ENCODE measurements at regions not wholly inside any gene's neighbourhood (a gene's known extent, or its start where the extent isn't known, plus 50 kb on each side); places are given as distances from the start of the nearest gene placed in this dataset.

- Histone ChIP-seq H3K27me3 (ENCODE audit: insufficient read depth, low read length, poor library complexity, severe bottlenecking) (no peaks in the 10 kb centered on the region), H3K36me3 (ENCODE audit: insufficient read depth, low read length) (no peaks in the 10 kb centered on the region), H2AFZ (ENCODE audit: low read length) (no peak overlapping the region), H3K9ac (ENCODE audit: low read depth, low read length, poor library complexity, severe bottlenecking) (no peak overlapping the region), H3K4me3 (ENCODE audit: low read length, poor library complexity, severe bottlenecking) (no peak overlapping the region), H3K9me2 (replicated peaks; ENCODE audit: low read depth, low read length) (no peaks in the 10 kb centered on the region), H3K4me2 (ENCODE audit: low read depth, low read length, poor library complexity, severe bottlenecking) (no peak overlapping the region), H4K20me1 (ENCODE audit: insufficient read depth, low read length, poor library complexity, severe bottlenecking) (no peaks in the 10 kb centered on the region), H3K9me3 (ENCODE audit: insufficient read depth, low read depth, low read length) (no peaks in the 10 kb centered on the region), H3F3A (ENCODE audit: low read depth) (no peaks in the 10 kb centered on the region), H3K4me1 (ENCODE audit: insufficient read depth, low read length, poor library complexity, severe bottlenecking) (no peaks in the 10 kb centered on the region), H3K79me2 (ENCODE audit: insufficient read depth, low read length) (no peaks in the 10 kb centered on the region)
- TF ChIP-seq, protein P1, sequence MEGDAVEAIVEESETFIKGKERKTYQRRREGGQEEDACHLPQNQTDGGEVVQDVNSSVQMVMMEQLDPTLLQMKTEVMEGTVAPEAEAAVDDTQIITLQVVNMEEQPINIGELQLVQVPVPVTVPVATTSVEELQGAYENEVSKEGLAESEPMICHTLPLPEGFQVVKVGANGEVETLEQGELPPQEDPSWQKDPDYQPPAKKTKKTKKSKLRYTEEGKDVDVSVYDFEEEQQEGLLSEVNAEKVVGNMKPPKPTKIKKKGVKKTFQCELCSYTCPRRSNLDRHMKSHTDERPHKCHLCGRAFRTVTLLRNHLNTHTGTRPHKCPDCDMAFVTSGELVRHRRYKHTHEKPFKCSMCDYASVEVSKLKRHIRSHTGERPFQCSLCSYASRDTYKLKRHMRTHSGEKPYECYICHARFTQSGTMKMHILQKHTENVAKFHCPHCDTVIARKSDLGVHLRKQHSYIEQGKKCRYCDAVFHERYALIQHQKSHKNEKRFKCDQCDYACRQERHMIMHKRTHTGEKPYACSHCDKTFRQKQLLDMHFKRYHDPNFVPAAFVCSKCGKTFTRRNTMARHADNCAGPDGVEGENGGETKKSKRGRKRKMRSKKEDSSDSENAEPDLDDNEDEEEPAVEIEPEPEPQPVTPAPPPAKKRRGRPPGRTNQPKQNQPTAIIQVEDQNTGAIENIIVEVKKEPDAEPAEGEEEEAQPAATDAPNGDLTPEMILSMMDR (conservative IDR thresholded peaks at IDR 0.05; ENCODE audit: low read length): no peak
- no peak for TF ChIP-seq EZH2phosphoT487 (IDR thresholded peaks at IDR 0.05; ENCODE audit: borderline replicate concordance)
Measured at GRCh38 chr2:150376553-150377335, 110.7 kb downstream of the RND3 start.

GRCh38 chr2:150375333-150375732 lies 112.1 kb downstream of the RND3 start:
- no peak overlapping the region for H3K9ac ChIP-seq (ENCODE audit: low read depth, low read length, poor library complexity, severe bottlenecking)
- no peaks in the 10 kb centered on the region for H4K20me1 ChIP-seq (ENCODE audit: insufficient read depth, low read length, poor library complexity, severe bottlenecking)
- no peaks in the 10 kb centered on the region for H3K79me2 ChIP-seq (ENCODE audit: insufficient read depth, low read length)
- H2AFZ ChIP-seq (ENCODE audit: low read length): no peak overlapping the region
- H3K9me3 ChIP-seq (ENCODE audit: insufficient read depth, low read depth, low read length): no peaks in the 10 kb centered on the region
- no peak for TF ChIP-seq EZH2phosphoT487 (IDR thresholded peaks at IDR 0.05; ENCODE audit: borderline replicate concordance)
- TF ChIP-seq, protein P1 (conservative IDR thresholded peaks at IDR 0.05; ENCODE audit: low read length): no peak
- H3K4me2 ChIP-seq (ENCODE audit: low read depth, low read length, poor library complexity, severe bottlenecking): no peak overlapping the region
- no peaks in the 10 kb centered on the region for H3K4me1 ChIP-seq (ENCODE audit: insufficient read depth, low read length, poor library complexity, severe bottlenecking)
- H3K27me3 ChIP-seq (ENCODE audit: insufficient read depth, low read length, poor library complexity, severe bottlenecking): no peaks in the 10 kb centered on the region
- no peaks in the 10 kb centered on the region for H3F3A ChIP-seq (ENCODE audit: low read depth)
- no peaks in the 10 kb centered on the region for H3K36me3 ChIP-seq (ENCODE audit: insufficient read depth, low read length)
- H3K4me3 ChIP-seq (ENCODE audit: low read length, poor library complexity, severe bottlenecking): no peak overlapping the region
- no peaks in the 10 kb centered on the region for H3K9me2 ChIP-seq (replicated peaks; ENCODE audit: low read depth, low read length)

GRCh38 chr2:150374492-150374891 lies 113.0 kb downstream of the RND3 start:
- H3K9me3 ChIP-seq (ENCODE audit: insufficient read depth, low read depth, low read length): no peaks in the 10 kb centered on the region
- TF ChIP-seq, protein P1 (conservative IDR thresholded peaks at IDR 0.05; ENCODE audit: low read length): no peak
- no peak for TF ChIP-seq EZH2phosphoT487 (IDR thresholded peaks at IDR 0.05; ENCODE audit: borderline replicate concordance)

More at GRCh38 chr2:150374492-150374891, 113.0 kb downstream of the RND3 start:
- Histone ChIP-seq H3F3A (ENCODE audit: low read depth) (no peaks in the 10 kb centered on the region), H3K36me3 (ENCODE audit: insufficient read depth, low read length) (no peaks in the 10 kb centered on the region), H3K9me2 (replicated peaks; ENCODE audit: low read depth, low read length) (no peaks in the 10 kb centered on the region), H3K9ac (ENCODE audit: low read depth, low read length, poor library complexity, severe bottlenecking) (no peak overlapping the region), H3K4me1 (ENCODE audit: insufficient read depth, low read length, poor library complexity, severe bottlenecking) (no peaks in the 10 kb centered on the region), H3K79me2 (ENCODE audit: insufficient read depth, low read length) (no peaks in the 10 kb centered on the region), H2AFZ (ENCODE audit: low read length) (no peak overlapping the region), H3K4me3 (ENCODE audit: low read length, poor library complexity, severe bottlenecking) (no peak overlapping the region), H3K4me2 (ENCODE audit: low read depth, low read length, poor library complexity, severe bottlenecking) (no peak overlapping the region), H3K27me3 (ENCODE audit: insufficient read depth, low read length, poor library complexity, severe bottlenecking) (no peaks in the 10 kb centered on the region), H4K20me1 (ENCODE audit: insufficient read depth, low read length, poor library complexity, severe bottlenecking) (no peaks in the 10 kb centered on the region)

Data from Loucy (cell line).